Neural crest cell (in vitro differentiated cells): ENCODE measurements at regions not wholly inside any gene's neighbourhood (a gene's known extent, or its start where the extent isn't known, plus 50 kb on each side); places are given as distances from the start of the nearest gene placed in this dataset.

Source experiments
- DNase-seq: peaks from one replicate; pipeline ENCODE4 v3.0.0; 2021; ENCODE audit warnings: low read depth, mixed read lengths, low spot score
- H3K27ac Mint-ChIP-seq: one replicate; pipeline ENCODE4 v1.8.0; 2021; ENCODE audit warnings: mild to moderate bottlenecking, mixed read lengths; ENCODE audit not compliant: unreplicated experiment
- H3K27me3 Mint-ChIP-seq: 2 replicates; pipeline ENCODE4 v1.8.0; 2021; ENCODE audit warnings: low read depth, mild to moderate bottlenecking, mixed read lengths
- H3K36me3 Mint-ChIP-seq: 2 replicates; pipeline ENCODE4 v1.8.0; 2021; ENCODE audit warnings: low read depth, mild to moderate bottlenecking, mixed read lengths
- H3K4me1 Mint-ChIP-seq: 2 replicates; pipeline ENCODE4 v1.8.0; 2021; ENCODE audit warnings: mixed read lengths
- H3K4me3 Mint-ChIP-seq: one replicate; pipeline ENCODE4 v1.8.0; 2021; ENCODE audit warnings: mild to moderate bottlenecking, mixed read lengths
- H3K9me3 Mint-ChIP-seq: 2 replicates; pipeline ENCODE4 v1.8.0; 2021; ENCODE audit warnings: mixed read lengths
- CTCF ChIP-seq: fragments of 200-600 bp; sonication (generic); conservative IDR thresholded peaks from 2 replicates; pipeline ENCODE4 v1.5.0; 2021; ENCODE audit warnings: antibody characterized with exemption, mild to moderate bottlenecking

GRCh38 chrX:116009861-116010710, 160.5 kb upstream of the AGTR2 start:
- Mint-ChIP-seq H3K27me3 (peaks cover 20% of the 10 kb centered on the region), H3K36me3 (no peaks in the 10 kb centered on the region), H3K9me3 (no peaks in the 10 kb centered on the region), H3K4me1 (no peaks in the 10 kb centered on the region), H3K4me3 (no peak overlapping the region), H3K27ac (no peak overlapping the region)
- TF ChIP-seq CTCF, result no peak
- no peak for DNase-seq

- no peak for TF ChIP-seq CTCF
- H3K27me3 Mint-ChIP-seq, result peaks cover 20% of the 10 kb centered on the region
- no peak for DNase-seq
- H3K4me3 Mint-ChIP-seq, result no peak overlapping the region
- H3K4me1 Mint-ChIP-seq, result no peaks in the 10 kb centered on the region
- no peaks in the 10 kb centered on the region for H3K9me3 Mint-ChIP-seq
- H3K27ac Mint-ChIP-seq, result peak overlapping the region; percentile 10
- H3K36me3 Mint-ChIP-seq, result no peaks in the 10 kb centered on the region
These were observed 159.6 kb upstream of the AGTR2 start for GRCh38 chrX:116010939-116011338.

- DNase-seq, result no peak
- no peak for TF ChIP-seq CTCF
- Mint-ChIP-seq H3K36me3 (no peaks in the 10 kb centered on the region), H3K27ac (no peak overlapping the region), H3K4me3 (no peak overlapping the region), H3K9me3 (peaks cover 14% of the 10 kb centered on the region), H3K27me3 (peaks cover 8% of the 10 kb centered on the region), H3K4me1 (no peaks in the 10 kb centered on the region)
These were observed 139.2 kb upstream of the AGTR2 start for GRCh38 chrX:116031331-116031730.
